NCI-H82 treated with DMSO at 0.1 percent for 48 hours (cell line): ENCODE measurements at regions not wholly inside any gene's neighbourhood (a gene's known extent, or its start where the extent isn't known, plus 50 kb on each side); places are given as distances from the start of the nearest gene placed in this dataset.
A peak's percentile ranks its signal among the peaks of the same experiment; 100 is the strongest.
"Not testable (repeated sequence)": the region's sequence is repeated elsewhere in the genome, so short reads cannot be mapped to it uniquely, and the experiment has no call there.

ENCODE experiments used
- DNase-seq: peaks from one replicate; lab custom pipeline; 2025; ENCODE audit not compliant: unreplicated experiment; lab: John Stamatoyannopoulos, UW

DNA sequence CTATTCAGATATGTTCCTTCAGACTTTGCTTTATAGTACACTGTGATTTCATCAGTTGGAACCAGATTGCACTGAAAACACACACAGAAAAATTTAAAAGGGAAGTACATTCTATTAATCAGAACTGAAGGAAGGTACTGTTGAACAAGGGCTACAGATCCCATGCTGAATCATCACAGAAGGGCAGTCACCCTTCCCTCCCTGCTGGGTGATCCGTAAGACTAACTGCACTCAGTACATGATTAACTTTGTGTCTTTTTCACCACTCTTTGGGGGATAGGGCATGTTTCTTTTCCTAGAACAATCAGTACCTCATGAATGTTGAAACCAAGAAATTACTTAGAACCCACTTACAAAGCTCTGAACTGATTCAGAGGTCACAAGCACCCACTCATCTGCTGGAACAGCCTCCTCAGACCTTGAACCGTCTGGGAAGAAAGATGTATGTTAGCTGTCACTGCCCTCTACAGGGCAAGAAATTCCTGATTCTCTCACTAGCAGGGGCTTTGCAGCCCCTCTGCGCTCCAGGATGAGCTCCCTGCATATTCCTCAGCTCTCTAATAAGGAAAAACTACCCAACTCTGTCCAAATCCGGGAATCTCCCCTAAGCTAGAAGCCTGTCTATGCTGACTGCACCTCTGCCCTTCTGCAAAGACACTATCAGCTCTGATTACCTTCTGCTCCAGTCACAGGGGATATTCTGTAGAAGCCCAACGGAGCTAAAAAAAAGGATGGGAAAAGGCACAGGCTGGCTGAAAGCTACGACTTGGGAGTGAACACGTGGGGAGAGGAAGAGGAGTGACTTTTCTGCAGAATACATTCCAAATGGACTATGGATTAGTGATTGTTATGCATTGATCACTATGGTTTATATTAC, 51.0 kb downstream of the IARS1 start:
- DNase-seq: no peak

DNA sequence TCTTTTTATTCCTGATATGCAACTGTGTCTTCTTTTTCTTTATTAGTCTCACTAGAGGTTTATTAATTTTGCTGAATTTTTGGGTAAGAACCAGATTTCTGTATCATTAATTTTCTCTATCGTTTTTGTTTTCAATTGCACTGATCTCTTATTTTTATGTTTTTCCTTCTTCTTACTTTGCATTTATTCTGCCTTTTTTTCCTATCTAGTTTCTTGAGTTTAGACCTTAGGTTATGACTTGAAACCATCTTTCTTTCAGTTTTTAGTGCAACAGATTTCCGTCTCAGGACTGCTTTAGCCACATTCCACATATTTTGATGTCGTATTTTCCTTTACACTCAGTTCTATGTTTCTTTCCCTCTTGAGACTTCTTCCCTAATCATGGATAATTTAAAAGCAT, 56.6 kb downstream of the IARS1 start:
- no peak for DNase-seq

DNA sequence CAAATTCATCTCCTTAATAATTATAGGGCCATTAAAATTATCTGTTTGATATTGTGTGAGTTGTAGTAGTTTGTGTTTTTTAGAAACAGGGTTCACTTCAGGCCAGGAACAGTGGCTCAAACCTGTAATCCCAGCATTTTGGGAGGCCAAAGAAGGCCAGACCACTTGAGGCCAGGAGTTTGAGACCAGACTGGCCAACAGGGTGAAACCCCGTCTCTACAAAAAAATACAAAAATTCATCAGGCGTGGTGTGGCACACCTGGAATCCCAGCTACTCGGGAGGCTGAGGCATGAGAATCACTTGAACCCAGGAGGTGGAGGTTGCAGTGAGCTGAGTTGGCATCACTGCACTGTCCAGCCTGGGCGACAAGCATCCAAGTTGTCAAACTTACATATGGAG, 57.0 kb downstream of the IARS1 start:
- DNase-seq: no peak

DNA sequence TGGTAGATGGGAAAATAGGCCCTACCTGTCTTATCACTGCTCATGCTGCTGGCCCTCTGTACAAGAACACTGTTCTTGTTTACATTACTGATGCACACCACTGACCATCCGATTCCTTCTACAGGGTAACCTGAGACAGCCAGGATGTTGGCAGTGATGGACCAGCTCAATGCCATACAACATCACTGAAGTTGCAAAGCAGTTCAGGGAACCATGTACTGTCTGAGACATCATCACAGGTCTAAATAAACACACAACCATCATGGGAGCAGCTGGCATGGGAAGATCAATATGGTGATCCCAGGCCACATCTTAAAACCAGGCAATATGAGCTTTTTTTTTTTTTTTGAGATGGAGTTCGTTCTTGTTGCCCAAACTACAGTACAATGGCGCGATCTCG, 59.0 kb downstream of the IARS1 start:
- DNase-seq: no peak

DNA sequence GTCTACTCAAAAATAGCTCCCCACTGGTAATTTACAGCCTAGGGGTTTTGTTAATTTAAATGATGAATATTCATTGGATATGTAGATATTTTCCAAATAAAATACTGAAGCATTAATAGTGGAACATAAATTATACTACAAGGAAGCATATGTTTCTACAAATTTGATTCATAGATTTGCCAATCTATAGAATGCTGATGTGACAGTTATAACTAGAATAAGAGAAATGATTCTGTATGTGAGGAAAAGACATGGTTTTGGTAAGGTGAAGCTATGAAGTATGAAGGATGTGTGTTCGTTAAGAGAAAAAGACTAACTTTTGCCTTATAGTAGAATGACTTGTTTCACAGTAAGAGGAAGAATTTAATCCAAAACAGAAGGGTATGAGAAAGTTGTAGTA, 61.3 kb downstream of the IARS1 start:
- no peak for DNase-seq

DNA sequence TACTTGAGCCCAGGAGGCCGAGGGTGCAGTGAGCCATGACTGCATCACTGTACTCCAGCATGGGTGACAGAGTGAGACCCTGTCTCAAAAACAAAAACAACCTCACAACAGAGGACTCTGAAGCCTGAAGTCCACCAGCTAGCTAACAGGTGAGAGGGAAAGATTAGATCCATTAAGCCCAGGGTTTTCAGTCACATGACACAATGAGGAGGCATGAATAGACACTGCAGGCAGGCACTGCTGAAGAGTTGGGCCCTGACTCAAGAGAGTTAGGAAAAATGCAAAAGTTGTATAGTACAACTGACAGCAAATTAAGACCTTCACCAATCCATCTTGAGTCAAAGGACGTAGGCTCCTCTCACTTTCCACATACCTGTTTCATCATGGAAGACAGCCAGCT, 64.9 kb downstream of the IARS1 start:
- no peak for DNase-seq

DNA sequence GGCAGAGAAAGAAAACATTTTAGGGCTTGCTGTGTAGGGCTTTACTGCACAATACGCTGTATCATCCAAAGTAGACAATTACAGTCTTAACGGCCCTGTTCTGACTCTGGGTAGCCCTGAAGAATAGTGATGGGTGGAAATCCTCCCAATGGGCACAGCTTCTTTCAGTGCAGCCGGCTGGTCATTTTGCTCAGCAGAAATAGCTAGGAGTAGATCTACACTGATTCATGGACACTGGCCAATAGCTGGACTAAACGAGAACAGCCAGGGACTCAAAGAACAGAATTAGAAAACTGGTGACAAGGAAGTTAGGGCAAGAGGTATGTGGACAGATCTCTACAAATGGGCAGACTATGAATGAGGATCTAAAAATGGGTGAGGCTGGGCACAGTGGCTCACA, 69.3 kb downstream of the IARS1 start:
- DNase-seq: no peak

DNA sequence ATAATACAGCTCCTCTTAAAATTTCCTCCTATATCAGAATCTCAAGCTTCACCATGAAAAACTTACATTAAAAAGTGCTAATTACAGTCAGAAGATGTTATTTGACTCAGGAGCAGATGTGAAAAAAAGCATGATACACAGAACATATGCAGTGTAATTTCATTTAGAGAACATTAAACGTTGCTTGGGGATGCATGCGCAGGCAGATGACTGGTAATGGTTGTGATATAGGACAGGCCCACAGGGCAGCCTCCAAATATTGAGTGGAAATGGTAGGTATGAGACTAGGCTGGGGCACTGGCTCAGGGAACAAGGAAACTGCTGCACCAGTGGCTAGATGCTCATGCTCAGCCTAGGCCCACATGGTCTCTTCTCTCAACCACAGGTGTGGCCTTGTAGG, 69.7 kb downstream of the IARS1 start:
- no peak for DNase-seq

DNA sequence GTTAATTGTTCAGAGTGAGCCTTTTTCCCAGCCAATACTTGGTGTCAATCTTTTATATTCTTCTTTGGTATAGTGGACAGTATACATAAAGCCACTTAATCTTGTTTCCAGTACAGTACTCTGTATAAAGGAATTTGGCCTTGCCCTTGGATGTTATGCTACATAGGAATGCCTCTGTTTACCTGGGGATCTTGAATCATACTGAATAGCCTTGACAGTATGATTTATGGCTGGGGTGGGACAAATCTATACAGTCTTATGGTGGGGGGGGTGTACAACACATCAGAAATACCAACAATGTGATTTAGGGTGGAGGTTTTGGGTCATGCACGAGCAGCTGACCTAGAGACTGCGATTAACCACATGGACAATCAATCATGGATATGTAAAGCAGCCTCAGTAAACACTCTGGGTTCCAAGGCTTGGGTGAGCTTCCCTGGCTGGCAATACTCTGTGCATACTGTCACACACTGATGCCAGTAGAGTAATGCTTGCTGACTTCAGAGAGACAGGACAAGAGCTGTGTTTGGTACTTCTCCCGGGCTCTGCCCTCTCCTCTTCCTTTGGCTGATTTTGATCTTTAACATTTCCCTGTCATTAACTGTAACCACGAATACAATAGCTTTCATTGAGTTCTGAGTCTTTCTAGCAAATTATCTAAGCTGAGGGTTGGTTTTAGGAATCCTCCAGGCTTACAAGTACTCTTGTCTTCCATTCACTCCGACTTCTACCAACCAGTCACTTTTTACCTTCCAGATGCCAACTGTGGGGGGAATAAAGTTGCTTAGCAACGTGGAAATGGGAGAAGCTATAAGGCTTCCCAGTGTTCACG, 84.6 kb downstream of the IARS1 start:
- DNase-seq: no peak

DNA sequence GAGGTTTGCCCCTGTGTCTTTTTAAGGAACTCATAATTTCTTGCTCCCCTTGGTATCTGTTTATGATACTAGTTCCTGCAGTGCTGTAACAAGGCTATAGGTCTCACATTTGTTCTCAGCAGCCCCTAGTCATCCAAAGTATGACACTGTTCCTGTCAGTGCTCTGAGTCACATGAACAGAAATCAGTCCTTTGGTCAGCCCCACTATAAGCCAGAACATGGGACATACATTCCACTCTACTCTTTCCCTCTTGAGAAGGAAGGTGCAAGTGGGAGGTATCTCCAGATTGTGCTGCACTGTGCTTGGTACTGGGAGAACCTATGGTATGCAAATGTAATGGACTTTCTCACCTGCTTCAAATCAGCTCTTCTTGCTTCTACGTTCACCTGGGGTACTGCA, 87.0 kb downstream of the IARS1 start:
- no peak for DNase-seq

DNA sequence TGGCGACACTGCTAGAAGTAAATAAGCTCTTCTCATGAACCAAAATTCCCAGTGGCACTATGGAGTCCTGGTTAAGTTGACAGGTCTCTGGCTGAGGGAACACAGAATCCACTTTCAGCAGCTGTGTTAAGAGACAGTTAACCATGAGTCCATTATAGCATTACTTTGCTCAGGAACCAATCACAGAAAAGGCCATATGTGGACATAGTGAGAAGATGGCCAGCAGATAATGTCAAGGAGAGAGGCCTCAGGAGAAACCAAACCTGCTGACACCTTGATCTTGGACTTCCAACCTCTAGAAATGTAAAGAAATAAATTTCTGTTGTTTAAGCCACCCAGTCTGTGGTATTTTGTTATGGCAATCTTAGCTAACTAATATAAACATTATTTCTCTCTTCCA, 88.7 kb upstream of the SPTLC1 start:
- not testable (repeated sequence) for DNase-seq

DNA sequence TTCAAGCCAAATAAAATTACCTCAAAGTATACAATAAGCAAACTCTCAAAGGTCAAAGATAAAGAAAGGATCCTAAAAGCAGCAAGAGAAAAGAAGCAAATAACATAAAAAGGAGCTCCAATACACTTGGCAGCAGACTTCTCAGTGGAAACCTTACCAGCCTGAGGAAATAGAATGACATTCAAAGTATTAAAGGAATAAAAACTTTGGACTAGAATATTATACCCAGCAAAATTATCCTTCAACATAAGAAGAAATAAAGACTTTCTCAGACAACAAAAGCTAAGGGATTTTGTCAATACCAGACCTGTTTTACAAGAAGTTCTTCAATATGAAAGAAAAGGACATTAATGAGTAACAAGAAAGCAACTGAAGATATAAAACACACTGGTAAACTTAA, 83.0 kb upstream of the SPTLC1 start:
- DNase-seq: not testable (repeated sequence)

DNA sequence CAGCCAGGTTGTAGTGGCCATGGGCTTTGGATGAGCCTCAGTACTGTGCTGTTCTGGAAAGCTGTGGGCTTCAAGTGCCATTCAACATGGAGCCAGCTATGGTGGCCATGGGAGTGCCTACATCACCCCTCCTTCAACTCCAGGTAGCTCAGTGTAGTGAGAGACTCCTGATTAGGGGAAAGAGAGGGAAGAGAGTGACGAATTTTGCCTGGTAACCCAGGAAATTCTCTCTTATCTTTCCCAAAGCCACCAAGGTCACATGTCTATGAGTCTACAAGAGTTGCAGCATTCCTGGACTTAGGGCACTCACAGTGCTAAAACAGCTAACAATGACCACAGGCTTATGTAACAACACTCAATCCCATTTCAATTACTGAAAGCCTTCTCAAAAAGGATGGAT, 81.7 kb upstream of the SPTLC1 start:
- DNase-seq: no peak

DNA sequence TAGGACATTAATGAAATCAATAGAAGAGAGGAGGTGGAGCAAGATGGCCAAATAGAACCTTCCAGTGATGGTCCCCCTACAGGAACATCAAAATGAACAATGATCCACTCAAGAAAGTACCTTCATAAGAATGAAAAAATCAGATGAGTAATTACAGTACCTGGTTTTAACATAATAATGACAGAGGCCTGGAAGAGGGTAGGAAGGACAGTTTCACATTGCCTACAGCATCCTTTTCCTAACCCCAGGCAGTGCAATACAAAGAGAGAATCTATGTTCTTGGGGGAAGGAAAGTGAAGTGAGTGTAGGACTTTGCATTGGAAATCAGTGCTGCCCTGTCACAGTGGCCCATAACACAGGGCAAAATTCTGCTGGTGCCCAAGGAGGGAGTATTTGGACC, 81.2 kb upstream of the SPTLC1 start:
- no peak for DNase-seq

DNA sequence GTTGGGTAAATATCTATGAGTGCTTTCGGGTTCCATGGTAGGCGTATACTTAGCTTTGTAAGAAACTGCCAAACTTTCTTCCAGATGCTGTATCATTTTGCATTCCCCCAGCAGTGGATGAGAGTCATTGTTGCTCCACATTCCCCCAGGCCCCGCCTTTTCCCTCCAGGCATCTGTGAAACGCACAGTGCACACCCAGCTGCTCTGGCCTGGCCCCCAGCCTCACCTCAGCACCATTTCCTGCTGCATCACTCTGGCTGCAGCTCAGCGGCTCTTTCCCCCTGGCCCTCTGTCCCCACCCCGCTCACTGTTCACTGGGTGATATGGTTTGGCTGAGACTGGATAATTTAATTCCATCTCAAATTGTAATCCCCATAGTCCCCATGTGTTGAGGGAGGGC, 76.6 kb upstream of the SPTLC1 start:
- DNase-seq: peak; percentile 7

DNA sequence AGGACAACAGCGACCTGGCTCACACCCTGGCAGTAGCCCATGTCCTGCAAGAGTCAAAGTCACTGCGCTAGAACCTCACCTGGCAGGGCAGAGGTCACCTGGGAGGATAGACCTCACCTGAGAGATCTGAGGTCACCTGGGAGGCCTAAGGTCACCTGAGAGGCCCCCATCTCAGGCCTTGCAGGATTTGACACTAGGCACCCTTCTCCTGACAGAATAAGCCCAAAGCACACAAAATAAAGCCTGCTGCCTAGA, 75.2 kb upstream of the SPTLC1 start:
- DNase-seq: no peak

DNA sequence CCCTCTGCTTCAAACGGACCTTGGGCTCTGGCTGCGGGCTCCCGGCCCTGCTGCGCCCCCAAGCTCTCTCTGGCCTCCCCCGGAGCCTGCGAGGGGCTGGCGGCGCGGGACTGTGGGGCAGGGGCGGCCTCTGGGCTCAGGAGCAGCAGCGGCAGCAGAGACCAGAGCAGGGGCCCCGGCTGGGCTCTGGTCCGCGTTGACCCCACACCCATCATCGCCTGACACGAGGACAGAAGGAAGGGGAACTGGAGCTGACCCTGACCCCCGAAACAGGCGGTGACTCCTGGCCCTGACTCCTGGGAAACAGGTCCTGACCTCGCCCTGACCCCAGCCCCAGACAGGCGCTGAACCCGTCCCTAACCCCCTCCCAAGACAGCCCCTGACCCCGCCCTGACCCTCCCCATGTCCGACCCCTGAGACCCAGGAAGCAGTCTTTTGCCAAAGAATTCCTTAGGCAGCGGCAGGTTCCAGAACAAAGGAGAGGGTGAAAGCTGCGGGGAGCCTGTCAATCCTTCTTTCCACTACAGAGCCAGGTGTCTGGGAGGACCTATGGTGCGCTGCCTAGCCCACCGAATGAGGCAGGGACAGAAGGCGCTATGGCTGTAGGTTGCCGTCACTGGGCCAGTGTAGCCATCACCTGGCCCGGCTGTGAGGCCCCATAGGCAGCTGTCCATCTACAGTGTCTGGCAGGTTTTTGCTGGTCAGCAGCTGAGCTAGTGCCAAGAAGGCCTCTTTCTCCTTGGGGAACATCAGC, 74.7 kb upstream of the SPTLC1 start:
- no peak for DNase-seq

DNA sequence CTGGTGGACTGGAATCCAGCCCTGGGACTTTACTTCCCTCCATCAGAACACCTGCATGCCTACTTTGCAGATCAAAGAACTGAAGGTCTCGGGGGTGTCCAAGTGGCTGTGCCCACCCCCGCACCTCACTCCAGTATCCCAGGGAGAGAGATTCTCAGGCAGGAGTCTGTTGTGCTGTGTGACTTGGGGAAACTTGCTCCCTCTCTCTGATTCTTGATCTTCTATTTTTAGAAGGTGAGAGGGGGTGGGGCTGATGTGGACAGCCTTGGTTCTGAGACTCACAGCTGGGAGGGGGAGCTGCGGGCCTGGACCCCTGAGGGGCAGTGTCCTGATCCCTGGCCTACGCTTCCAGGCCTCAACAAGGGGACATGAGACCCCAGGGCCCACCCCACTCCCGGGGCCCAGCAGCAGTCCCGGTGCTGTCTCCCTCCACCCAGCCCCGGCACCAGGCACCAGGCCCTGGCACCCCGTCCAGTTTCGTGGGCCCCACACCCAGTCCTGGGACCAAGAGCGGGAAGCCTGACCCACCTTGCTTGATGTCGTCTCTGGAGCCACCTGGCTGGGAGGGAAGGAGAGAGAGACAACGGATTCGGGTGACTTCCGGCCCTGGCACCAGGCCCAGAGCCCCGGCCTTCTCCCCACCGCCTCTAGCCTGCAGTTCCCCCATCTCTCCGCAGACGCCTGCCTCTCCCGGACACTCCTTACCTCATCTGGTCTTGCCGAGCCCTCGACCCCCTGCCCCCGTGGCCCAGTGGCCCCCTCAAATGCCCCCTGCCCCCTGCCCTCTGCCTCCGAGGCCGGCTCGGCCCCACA, 74.0 kb upstream of the SPTLC1 start:
- DNase-seq: no peak

DNA sequence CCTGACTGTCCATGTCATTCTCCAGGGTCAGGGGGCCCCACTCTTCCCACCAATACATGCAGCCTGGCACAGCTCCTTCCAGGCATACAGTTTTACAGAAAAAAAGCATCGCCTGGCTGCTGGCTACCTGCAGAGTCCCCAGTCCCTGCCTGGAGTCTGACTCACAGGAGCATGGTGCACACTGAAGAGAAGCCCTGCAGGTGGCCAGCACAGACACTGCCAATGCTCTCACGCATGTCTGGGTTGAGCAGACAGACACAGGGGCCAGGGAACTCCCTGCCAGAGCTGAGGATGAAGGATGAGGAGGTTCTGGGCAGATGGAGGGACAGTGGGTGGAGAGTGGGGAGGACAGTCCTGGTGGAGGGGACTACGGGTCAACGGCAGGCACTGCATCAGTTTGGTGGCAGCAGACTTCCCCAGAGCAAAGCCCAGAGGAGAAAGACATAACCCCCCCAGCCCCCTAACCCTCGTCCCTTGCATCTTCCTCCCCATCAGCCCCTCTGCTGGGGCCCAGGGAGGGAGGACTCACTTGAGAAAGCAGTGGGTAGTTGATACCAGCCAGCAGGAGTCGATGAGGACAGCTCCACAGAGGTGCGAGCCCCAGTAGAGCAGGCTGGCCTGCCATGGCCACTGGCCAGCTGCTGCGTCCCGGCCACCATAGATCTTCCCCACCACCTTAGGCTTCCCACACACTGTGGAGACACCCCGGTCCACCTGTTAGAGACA, 72.9 kb upstream of the SPTLC1 start:
- no peak for DNase-seq

DNA sequence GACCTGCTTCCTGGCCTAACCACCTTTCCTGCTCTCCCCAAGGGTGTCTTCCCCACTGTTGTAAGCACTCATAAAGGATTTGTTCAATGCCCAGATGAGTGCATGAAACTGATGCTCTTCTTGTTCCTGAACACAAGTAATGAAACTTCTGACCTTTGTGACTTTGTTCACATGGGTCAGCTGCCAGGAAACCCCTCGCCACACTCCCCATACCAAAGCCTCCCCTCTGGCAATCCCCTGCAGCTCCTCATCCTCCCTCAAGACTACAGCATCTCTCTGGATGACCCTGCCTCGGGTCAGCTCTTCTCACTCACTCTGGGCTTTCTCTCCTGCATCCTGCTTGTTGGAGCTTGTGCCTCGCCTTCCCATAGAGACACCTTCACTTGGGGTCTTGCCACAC, 72.2 kb upstream of the SPTLC1 start:
- no peak for DNase-seq
